Transverse colon (tissue), 4 donors: ENCODE measurements at regions not wholly inside any gene's neighbourhood (a gene's known extent, or its start where the extent isn't known, plus 50 kb on each side); places are given as distances from the start of the nearest gene placed in this dataset.

Source experiments
- DNase-seq: peaks from one replicate; pipeline ENCODE4 v3.0.0-alpha.2; 2019
- H3K27ac ChIP-seq, 4 donors: fragments of 200-600 bp; sonication (generic); 2 replicates each; pipeline ENCODE4 v1.5.1; 2016 to 2018; ENCODE audit warnings: inconsistent platforms in 4 of 4
- H3K27me3 ChIP-seq: fragments of 200-600 bp; sonication (generic); 2 replicates; pipeline ENCODE4 v1.5.1; 2017; ENCODE audit warnings: inconsistent platforms
- H3K36me3 ChIP-seq, 4 donors: fragments of 200-600 bp; sonication (generic); 2 replicates each; pipeline ENCODE4 v1.5.1; 2017 to 2019; ENCODE audit warnings: inconsistent platforms in 4 of 4
- H3K4me1 ChIP-seq, 4 donors: fragments of 200-600 bp; sonication (generic); 2 replicates each; pipeline ENCODE4 v1.5.1; 2017 to 2020; ENCODE audit warnings: inconsistent platforms in 4 of 4
- H3K4me3 ChIP-seq, 4 donors: fragments of 200-600 bp; sonication (generic); 1 replicate in 1 of 4; 2 replicates in 3 of 4; pipeline versions ENCODE4 v1.5.1 to v1.6.1; 2017 to 2019; ENCODE audit warnings: inconsistent platforms in 4 of 4
- H3K9me3 ChIP-seq, 2 donors: fragments of 200-600 bp; sonication (generic); 2 replicates each; pipeline ENCODE4 v1.5.1; 2017 to 2019; ENCODE audit warnings: inconsistent platforms in 2 of 2
- CTCF ChIP-seq, 5 experiments: fragments of 200-600 bp in 3 of 5; fragments of 450-650 bp in 2 of 5; sonication (generic) in 3 of 5; IDR thresholded peaks; 1 replicate in 2 of 5; 2 replicates in 3 of 5; pipeline ENCODE4 v1.5.1; 2016 to 2017; ENCODE audit warnings: antibody characterized with exemption in 5 of 5, inconsistent platforms in 3 of 5, mild to moderate bottlenecking in 2 of 5, moderate library complexity in 1 of 5
- EP300 ChIP-seq: sonication (generic); formaldehyde crosslinking; IDR thresholded peaks from one replicate; pipeline ENCODE4 v1.6.1; 2017; ENCODE audit warnings: antibody characterized with exemption, low read depth
- POLR2A ChIP-seq: fragments of 450-650 bp; IDR thresholded peaks from one replicate; pipeline ENCODE4 v1.6.1; 2016; ENCODE audit warnings: antibody characterized with exemption, mild to moderate bottlenecking, moderate library complexity
- POLR2AphosphoS5 ChIP-seq, 3 donors: sonication (generic); formaldehyde crosslinking; IDR thresholded peaks; one replicate each; pipeline ENCODE4 v1.6.1; 2016; ENCODE audit warnings: antibody characterized with exemption in 3 of 3
- WGBS, 2 donors: methylation state at CpG; one replicate each; pipeline ENCODE4 v1.1.5; 2018; ENCODE audit warnings: low coverage in 1 of 2; 5-methylcytosine and 5-hydroxymethylcytosine counted together
- in situ Hi-C, 4 donors: fragments of 200-750 bp; cut with MboI; loops; one replicate each; pipeline versions ENCODE4 v1.15.0 to v1.15.1; 2017; ENCODE audit warnings: low sequenced_read_pairs in 3 of 4, low pct_ligation_motif_present in 1 of 4, low pct_unique_long_range_greater_than_20kb in 1 of 4
- intact Hi-C: fragments of 100-400 bp; cut with DNase I; formaldehyde crosslinking; loops from one replicate; pipeline ENCODE4 v1.15.1; 2023; ENCODE audit warnings: low total_unique reads

DNA sequence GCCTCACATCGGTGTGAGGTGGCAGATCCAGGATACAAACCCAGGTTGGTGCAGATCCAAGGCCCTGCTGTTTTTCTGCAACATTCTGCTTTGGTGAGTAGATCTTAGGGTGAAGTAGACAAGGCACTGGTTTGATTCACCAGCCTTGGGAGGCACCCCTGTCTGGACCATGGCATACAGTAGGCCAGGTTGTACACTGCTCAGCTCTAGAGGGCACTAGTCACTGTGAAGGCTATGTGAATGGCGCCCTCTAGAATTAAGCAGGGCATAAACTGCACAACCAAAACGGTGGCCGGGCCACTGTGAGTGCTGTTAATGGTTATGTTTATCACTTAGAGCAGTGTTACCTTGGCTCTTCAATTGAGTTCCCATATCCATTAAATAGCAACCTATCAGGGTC is 280.6 kb upstream of the PWP1 start:
- no peaks in the 10 kb centered on the region for H3K9me3 ChIP-seq
- peak; percentile 12 for DNase-seq
- no peak overlapping the region for H3K27ac ChIP-seq
- H3K4me3 ChIP-seq, result no peak overlapping the region
- H3K36me3 ChIP-seq, result no peaks in the 10 kb centered on the region
- H3K4me1 ChIP-seq, result no peaks in the 10 kb centered on the region
- no peaks in the 10 kb centered on the region for H3K27me3 ChIP-seq
- 37 to 48% methylated on average over 3 to 4 of the region's 4 CpGs for WGBS, 2 donors
- TF ChIP-seq POLR2A (no peak), CTCF (IDR thresholded peaks at IDR 0.05) (peak in 2 of 5 experiments; percentile 14 to 21)
- in situ Hi-C loops (loop anchor here (10.0 to 25.0 kb wide), 2 partner anchors 268 to 270 kb away; no protein-coding TSS in a partner anchor), intact Hi-C loops (no loop called here)

GRCh38 chr12:107405436-107405835 is 280.2 kb upstream of the PWP1 start:
- TF ChIP-seq POLR2AphosphoS5 (IDR thresholded peaks at IDR 0.05), result peak in 1 of 3 donors; percentile 10
- TF ChIP-seq POLR2A, result no peak
- no peak for DNase-seq
- no peaks in the 10 kb centered on the region for H3K4me1 ChIP-seq
- H3K27me3 ChIP-seq, result no peaks in the 10 kb centered on the region
- no peak overlapping the region for H3K27ac ChIP-seq
- in situ Hi-C loops, result loop anchor here (10.0 to 25.0 kb wide), 2 partner anchors 268 to 271 kb away; no protein-coding TSS in a partner anchor
- intact Hi-C loops, result no loop called here
- H3K36me3 ChIP-seq, result no peaks in the 10 kb centered on the region
- H3K4me3 ChIP-seq, result no peak overlapping the region
- WGBS, 2 donors, result 76 to 82% methylated on average over 5 to 7 of the region's 7 CpGs
- H3K9me3 ChIP-seq, result no peaks in the 10 kb centered on the region

- in situ Hi-C loops (loop anchor here (10.0 to 25.0 kb wide), 2 partner anchors 270 to 272 kb away; no protein-coding TSS in a partner anchor), intact Hi-C loops (no loop called here)
- WGBS, 2 donors, result 58 to 79% methylated on average over 4 to 5 of the region's 5 CpGs
- DNase-seq, result no peak
- no peaks in the 10 kb centered on the region for H3K36me3 ChIP-seq
- H3K27ac ChIP-seq, result no peak overlapping the region
- H3K27me3 ChIP-seq, result no peaks in the 10 kb centered on the region
- TF ChIP-seq POLR2A, result no peak
- no peak for TF ChIP-seq EP300
- TF ChIP-seq POLR2AphosphoS5 (IDR thresholded peaks at IDR 0.05), result no peak
- no peak for TF ChIP-seq CTCF (IDR thresholded peaks at IDR 0.05)
- H3K4me1 ChIP-seq, result no peaks in the 10 kb centered on the region
- H3K9me3 ChIP-seq, result no peaks in the 10 kb centered on the region
- H3K4me3 ChIP-seq, result no peak overlapping the region
These were observed 278.7 kb upstream of the PWP1 start for GRCh38 chr12:107406932-107407331.

DNA sequence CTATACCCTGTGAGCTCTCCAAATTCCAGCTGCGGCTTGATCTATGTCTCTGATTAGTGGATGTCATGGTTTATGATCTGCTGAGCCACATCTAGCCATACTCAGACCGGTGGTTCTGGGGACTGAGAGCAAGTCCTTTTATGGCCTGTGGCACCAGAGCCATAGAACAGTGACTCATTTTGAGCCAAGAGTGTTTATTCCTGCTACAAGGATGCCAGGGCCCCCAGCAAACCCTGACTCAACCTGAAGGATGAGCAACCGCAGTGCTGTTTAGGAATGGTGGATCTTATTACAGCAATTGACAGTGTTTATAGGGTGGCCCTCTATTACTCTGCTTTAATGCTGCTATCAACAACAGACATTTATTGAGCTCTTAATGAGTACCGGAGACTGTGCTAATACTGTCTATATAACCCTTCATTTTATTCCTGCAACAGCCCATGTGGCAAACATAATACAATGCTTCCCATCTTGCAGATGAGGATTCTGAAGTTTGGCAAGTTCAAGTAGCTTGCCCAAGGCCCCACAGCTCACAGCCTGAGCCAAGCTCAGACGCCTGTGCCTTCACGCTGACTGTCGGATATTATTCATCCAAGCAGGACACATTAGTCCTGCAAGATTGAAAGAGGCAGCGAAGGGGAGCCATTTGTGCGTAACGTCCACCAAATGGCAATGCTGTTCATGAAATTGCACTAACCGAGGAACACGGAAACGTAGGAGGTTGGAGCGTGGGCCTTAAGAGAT is 273.6 kb upstream of the PWP1 start:
- 79 to 83% methylated on average over 6 to 14 of the region's 14 CpGs for WGBS, 2 donors
- no peak for TF ChIP-seq POLR2AphosphoS5 (IDR thresholded peaks at IDR 0.05)
- TF ChIP-seq CTCF (IDR thresholded peaks at IDR 0.05), result no peak
- TF ChIP-seq POLR2A, result no peak
- no peak for TF ChIP-seq EP300
- in situ Hi-C loops, result loop anchor here in 3 of 4 donors (25.0 kb wide), 1 partner anchor 275 kb away; no protein-coding TSS in a partner anchor

More for the DNA sequence above, 273.6 kb upstream of the PWP1 start:
- H3K27me3 ChIP-seq, result no peaks in the 10 kb centered on the region
- no peaks in the 10 kb centered on the region for H3K4me1 ChIP-seq
- intact Hi-C loops, result no loop called here
- H3K9me3 ChIP-seq, result no peaks in the 10 kb centered on the region
- DNase-seq, result no peak
- no peaks in the 10 kb centered on the region for H3K36me3 ChIP-seq
- no peak overlapping the region for H3K27ac ChIP-seq
- H3K4me3 ChIP-seq, result no peak overlapping the region
